ENCODE measurements at regions not wholly inside any gene's neighbourhood (a gene's known extent, or its start where the extent isn't known, plus 50 kb on each side); places are given as distances from the start of the nearest gene placed in this dataset.

GRCh38 chr2:235127931-235128330 is 176.1 kb downstream of the SH3BP4 start:
- no peaks in the 10 kb centered on the region for H3K4me1 ChIP-seq
- no peak overlapping the region for H3K4me3 ChIP-seq
- intact Hi-C loops (cut with DNase I; ENCODE audit: low total_unique reads), result no loop called here
- no peaks in the 10 kb centered on the region for H3K27me3 ChIP-seq
- H3K27ac ChIP-seq, result no peak overlapping the region
- H3K36me3 ChIP-seq, result no peaks in the 10 kb centered on the region
- H3K9me3 ChIP-seq, result no peaks in the 10 kb centered on the region
- no peak for DNase-seq (ENCODE audit: low spot score in 2 of 2)
- no peak for TF ChIP-seq POLR2AphosphoS5 (IDR thresholded peaks at IDR 0.05)
- no peak for TF ChIP-seq POLR2A (IDR thresholded peaks at IDR 0.05)
- no peak for TF ChIP-seq CTCF (IDR thresholded peaks at IDR 0.05)

- intact Hi-C loops (cut with DNase I; ENCODE audit: low total_unique reads), result no loop called here
- DNase-seq (ENCODE audit: low spot score in 2 of 2), result no peak
- Histone ChIP-seq H3K27ac (no peak overlapping the region), H3K4me1 (no peaks in the 10 kb centered on the region), H3K36me3 (no peaks in the 10 kb centered on the region), H3K27me3 (no peaks in the 10 kb centered on the region), H3K9me3 (no peaks in the 10 kb centered on the region), H3K4me3 (no peak overlapping the region)
- TF ChIP-seq CTCF (IDR thresholded peaks at IDR 0.05) (no peak), POLR2A (IDR thresholded peaks at IDR 0.05) (no peak), POLR2AphosphoS5 (IDR thresholded peaks at IDR 0.05) (no peak)
Measured at GRCh38 chr2:235129850-235130249, 178.0 kb downstream of the SH3BP4 start.

- H3K27ac ChIP-seq, result no peak overlapping the region
- H3K4me1 ChIP-seq, result no peaks in the 10 kb centered on the region
- no peak for TF ChIP-seq POLR2AphosphoS5 (IDR thresholded peaks at IDR 0.05)
- TF ChIP-seq POLR2A (IDR thresholded peaks at IDR 0.05), result no peak
- TF ChIP-seq CTCF (IDR thresholded peaks at IDR 0.05), result no peak
- no peak for DNase-seq (ENCODE audit: low spot score in 2 of 2)
- no peak overlapping the region for H3K4me3 ChIP-seq
- no peaks in the 10 kb centered on the region for H3K27me3 ChIP-seq
- no peaks in the 10 kb centered on the region for H3K9me3 ChIP-seq
- intact Hi-C loops (cut with DNase I; ENCODE audit: low total_unique reads), result no loop called here
- no peaks in the 10 kb centered on the region for H3K36me3 ChIP-seq
Measured at GRCh38 chr2:235131334-235132305, 179.8 kb downstream of the SH3BP4 start.

- no peak overlapping the region for H3K4me3 ChIP-seq
- H3K4me1 ChIP-seq, result no peaks in the 10 kb centered on the region
- DNase-seq (ENCODE audit: low spot score in 2 of 2), result no peak
- TF ChIP-seq CTCF (IDR thresholded peaks at IDR 0.05) (no peak), POLR2AphosphoS5 (IDR thresholded peaks at IDR 0.05) (no peak), POLR2A (IDR thresholded peaks at IDR 0.05) (no peak)
- H3K9me3 ChIP-seq, result no peaks in the 10 kb centered on the region
- no peak overlapping the region for H3K27ac ChIP-seq
- H3K36me3 ChIP-seq, result no peaks in the 10 kb centered on the region
- intact Hi-C loops (cut with DNase I; ENCODE audit: low total_unique reads), result no loop called here
- no peaks in the 10 kb centered on the region for H3K27me3 ChIP-seq
Measured at GRCh38 chr2:235132651-235133050, 180.8 kb downstream of the SH3BP4 start.

- Histone ChIP-seq H3K4me1 (no peaks in the 10 kb centered on the region), H3K27ac (no peak overlapping the region), H3K27me3 (no peaks in the 10 kb centered on the region), H3K9me3 (no peaks in the 10 kb centered on the region), H3K36me3 (no peaks in the 10 kb centered on the region), H3K4me3 (no peak overlapping the region)
- intact Hi-C loops (cut with DNase I; ENCODE audit: low total_unique reads), result no loop called here
- DNase-seq (ENCODE audit: low spot score in 2 of 2), result no peak
- TF ChIP-seq POLR2AphosphoS5 (IDR thresholded peaks at IDR 0.05) (no peak), CTCF (IDR thresholded peaks at IDR 0.05) (no peak), POLR2A (IDR thresholded peaks at IDR 0.05) (no peak)
Measured at GRCh38 chr2:235133837-235134236, 182.0 kb downstream of the SH3BP4 start.

Measured in breast epithelium (tissue), 4 donors.